ENCODE measurements at regions not wholly inside any gene's neighbourhood (a gene's known extent, or its start where the extent isn't known, plus 50 kb on each side); places are given as distances from the start of the nearest gene placed in this dataset.

DNA sequence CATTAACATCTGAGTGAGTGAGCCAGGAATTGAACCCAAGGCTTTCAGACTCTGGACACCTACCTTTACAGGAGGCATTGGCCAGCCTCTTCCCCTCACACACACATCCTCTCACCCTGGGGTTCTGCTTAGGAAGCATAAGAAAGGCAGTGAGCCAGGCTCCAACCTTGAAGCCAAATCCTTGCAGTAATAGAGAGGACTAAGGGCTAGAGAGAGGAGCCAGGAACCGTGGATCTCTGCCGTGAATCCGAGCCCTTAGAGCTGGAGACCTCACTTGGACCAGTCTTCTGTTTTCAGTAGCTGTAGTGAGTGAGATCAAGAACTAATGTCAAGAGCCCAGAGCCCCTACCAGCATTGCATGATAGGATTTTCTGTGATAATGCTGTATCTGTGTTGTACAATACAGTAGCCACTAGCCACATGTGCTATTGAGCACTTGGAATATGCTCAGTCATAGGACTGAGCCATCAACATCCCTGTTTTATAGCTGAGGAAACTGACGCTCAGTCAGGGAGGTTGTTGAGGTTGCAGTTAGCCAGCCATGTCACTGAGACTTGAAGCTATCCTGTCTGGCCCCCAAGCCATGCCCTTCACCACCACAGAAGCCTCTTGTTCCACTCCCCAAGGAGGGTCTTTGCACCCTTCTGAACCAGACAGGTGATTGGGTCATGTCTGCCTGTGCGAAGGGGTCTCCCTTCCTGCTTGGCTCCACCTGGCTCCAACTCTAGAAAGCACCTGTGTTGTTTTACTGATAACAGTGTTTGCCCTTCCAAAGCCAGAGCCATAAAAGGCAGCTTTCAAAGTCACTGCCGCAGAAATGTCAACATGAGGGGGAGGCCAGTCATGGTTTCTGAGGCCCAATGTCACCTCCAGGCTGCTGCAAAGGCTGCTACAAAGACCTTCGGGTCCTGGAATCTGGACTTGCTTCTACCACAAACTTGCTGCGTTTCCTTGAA, 101.1 kb upstream of the JUN start (continued):
- TF ChIP-seq CHD7 (IDR thresholded peaks at IDR 0.05; ENCODE audit: low read depth, low read length), result no peak
- no peak for TF ChIP-seq NFIX (CRISPR knock-in tag; IDR thresholded peaks at IDR 0.05; ENCODE audit: low read depth)
- TF ChIP-seq OTX1 (CRISPR knock-in tag; IDR thresholded peaks at IDR 0.05), result no peak
- TF ChIP-seq ZKSCAN3 (CRISPR knock-in tag; IDR thresholded peaks at IDR 0.05), result no peak
- no peak for TF ChIP-seq RBM15 (IDR thresholded peaks at IDR 0.05; ENCODE audit: insufficient read depth, low read length)
- TF ChIP-seq TCF15 (CRISPR knock-in tag; IDR thresholded peaks at IDR 0.05), result no peak; the same call in 1 of the 2 replicates
- TF ChIP-seq GATAD2B (IDR thresholded peaks at IDR 0.05; ENCODE audit: borderline replicate concordance), result no peak
- TF ChIP-seq HNRNPLL (IDR thresholded peaks at IDR 0.05; ENCODE audit: low read depth, low read length, poor library complexity, severe bottlenecking), result no peak
- no peak for TF ChIP-seq ZNF212 (CRISPR knock-in tag; IDR thresholded peaks at IDR 0.05)
- TF ChIP-seq, protein P1, sequence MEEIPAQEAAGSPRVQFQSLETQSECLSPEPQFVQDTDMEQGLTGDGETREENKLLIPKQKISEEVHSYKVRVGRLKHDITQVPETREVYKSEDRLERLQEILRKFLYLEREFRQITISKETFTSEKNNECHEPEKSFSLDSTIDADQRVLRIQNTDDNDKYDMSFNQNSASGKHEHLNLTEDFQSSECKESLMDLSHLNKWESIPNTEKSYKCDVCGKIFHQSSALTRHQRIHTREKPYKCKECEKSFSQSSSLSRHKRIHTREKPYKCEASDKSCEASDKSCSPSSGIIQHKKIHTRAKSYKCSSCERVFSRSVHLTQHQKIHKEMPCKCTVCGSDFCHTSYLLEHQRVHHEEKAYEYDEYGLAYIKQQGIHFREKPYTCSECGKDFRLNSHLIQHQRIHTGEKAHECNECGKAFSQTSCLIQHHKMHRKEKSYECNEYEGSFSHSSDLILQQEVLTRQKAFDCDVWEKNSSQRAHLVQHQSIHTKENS (CRISPR knock-in tag; IDR thresholded peaks at IDR 0.05), result no peak
- no peak for TF ChIP-seq ELF2 (CRISPR knock-in tag; IDR thresholded peaks at IDR 0.05)
- TF ChIP-seq RFX5 (IDR thresholded peaks at IDR 0.05; ENCODE audit: low read depth, low read length), result no peak
- no peak for TF ChIP-seq RBM22 (IDR thresholded peaks at IDR 0.05; ENCODE audit: low read depth, low read length, poor library complexity, severe bottlenecking)
- TF ChIP-seq POLR2AphosphoS2 (IDR thresholded peaks at IDR 0.05; ENCODE audit: low read length), result no peak
- TF ChIP-seq ZNF431 (CRISPR knock-in tag; IDR thresholded peaks at IDR 0.05), result no peak
